Left lung (tissue), 4 donors: ENCODE measurements at regions not wholly inside any gene's neighbourhood (a gene's known extent, or its start where the extent isn't known, plus 50 kb on each side); places are given as distances from the start of the nearest gene placed in this dataset.

Source experiments
- ATAC-seq: fragments of 200-7000 bp; cut with Tn5 transposase; one replicate; pipeline ENCODE4 v1.9.1; 2020; ENCODE audit warnings: moderate library complexity
- DNase-seq, 4 donors: peaks; one replicate each; pipeline ENCODE4 v3.0.0-alpha.2; 2013 to 2020
- H3K27ac ChIP-seq, 2 donors: fragments of 200-600 bp; sonication (generic) in 1 of 2; one replicate each; pipeline versions ENCODE4 v1.5.0 to v1.8.0; 2020 to 2021
- H3K27me3 ChIP-seq, 2 donors: fragments of 200-600 bp; sonication (generic) in 1 of 2; one replicate each; pipeline versions ENCODE4 v1.5.0 to v1.8.0; 2020 to 2021
- H3K36me3 ChIP-seq, 2 donors: fragments of 200-600 bp; sonication (generic) in 1 of 2; one replicate each; pipeline versions ENCODE4 v1.5.0 to v1.8.0; 2020 to 2021
- H3K4me1 ChIP-seq, 2 donors: fragments of 200-600 bp; one replicate each; pipeline ENCODE4 v1.8.0; 2021
- H3K4me3 ChIP-seq, 2 donors: fragments of 200-600 bp; sonication (generic) in 1 of 2; one replicate each; pipeline versions ENCODE4 v1.5.0 to v1.8.0; 2020 to 2021; ENCODE audit warnings: mild to moderate bottlenecking in 1 of 2
- H3K9me3 ChIP-seq, 2 donors: fragments of 200-600 bp; sonication (generic) in 1 of 2; one replicate each; pipeline versions ENCODE4 v1.5.0 to v1.8.0; 2020 to 2021
- CTCF ChIP-seq, 2 donors: fragments of 200-600 bp; sonication (generic) in 1 of 2; IDR thresholded peaks; one replicate each; pipeline versions ENCODE4 v1.5.0 to v1.8.0; 2021; ENCODE audit warnings: antibody characterized with exemption in 2 of 2
- intact Hi-C, 2 donors: fragments of 100-400 bp; cut with DNase I; formaldehyde crosslinking; loops; one replicate each; pipeline versions ENCODE4 v1.11.2 to v1.14.2; 2022
- donor health status: DM: no; HTN: yes; CAD: no.
- donor health status: DM: no; HTN: no; CAD: no.

- ATAC-seq (no peak), DNase-seq (no peak)
- no peak overlapping the region for H3K27ac ChIP-seq
- intact Hi-C loops, result no loop called here
- H3K4me3 ChIP-seq, result no peak overlapping the region
- H3K9me3 ChIP-seq, result peaks cover 0 to 10% of the 10 kb centered on the region in 2 donors
- H3K27me3 ChIP-seq, result no peaks in the 10 kb centered on the region
- H3K4me1 ChIP-seq, result peaks cover 0 to 18% of the 10 kb centered on the region in 2 donors
- H3K36me3 ChIP-seq, result no peaks in the 10 kb centered on the region
- no peak for TF ChIP-seq CTCF (IDR thresholded peaks at IDR 0.05)
Observed at GRCh38 chr9:108789742-108790141, 66.0 kb downstream of the ACTL7B start.

- H3K4me3 ChIP-seq, result no peak overlapping the region
- H3K27me3 ChIP-seq, result no peaks in the 10 kb centered on the region
- H3K4me1 ChIP-seq, result peaks cover 0 to 32% of the 10 kb centered on the region in 2 donors
- H3K9me3 ChIP-seq, result peaks cover 0 to 6% of the 10 kb centered on the region in 2 donors
- DNase-seq, result no peak
- no peaks in the 10 kb centered on the region for H3K36me3 ChIP-seq
- no peak for ATAC-seq
- intact Hi-C loops, result no loop called here
- no peak overlapping the region for H3K27ac ChIP-seq
- no peak for TF ChIP-seq CTCF (IDR thresholded peaks at IDR 0.05)
Observed at GRCh38 chr9:108787690-108788048, 68.1 kb downstream of the ACTL7B start.

GRCh38 chr9:108786901-108787689 lies 68.7 kb downstream of the ACTL7B start:
- H3K27me3 ChIP-seq, result no peaks in the 10 kb centered on the region
- DNase-seq (no peak), ATAC-seq (no peak)
- peaks cover 0 to 2% of the 10 kb centered on the region in 2 donors for H3K9me3 ChIP-seq
- TF ChIP-seq CTCF (IDR thresholded peaks at IDR 0.05), result no peak
- no peak overlapping the region for H3K4me3 ChIP-seq
- intact Hi-C loops, result no loop called here
- no peak overlapping the region for H3K27ac ChIP-seq
- peaks cover 0 to 32% of the 10 kb centered on the region in 2 donors for H3K4me1 ChIP-seq
- H3K36me3 ChIP-seq, result no peaks in the 10 kb centered on the region

- H3K4me1 ChIP-seq, result peaks cover 0 to 36% of the 10 kb centered on the region in 2 donors
- H3K9me3 ChIP-seq, result peaks cover 0 to under 1% of the 10 kb centered on the region in 2 donors
- H3K36me3 ChIP-seq, result no peaks in the 10 kb centered on the region
- no peaks in the 10 kb centered on the region for H3K27me3 ChIP-seq
- no peak for DNase-seq
- no peak for ATAC-seq
- no peak for TF ChIP-seq CTCF (IDR thresholded peaks at IDR 0.05)
- intact Hi-C loops, result no loop called here
- H3K27ac ChIP-seq, result no peak overlapping the region
- H3K4me3 ChIP-seq, result no peak overlapping the region
Observed at GRCh38 chr9:108786322-108786721, 69.5 kb downstream of the ACTL7B start.

GRCh38 chr9:108784998-108785397 lies 70.8 kb downstream of the ACTL7B start:
- Histone ChIP-seq H3K4me3 (no peak overlapping the region), H3K9me3 (no peaks in the 10 kb centered on the region), H3K4me1 (peaks cover 0 to 48% of the 10 kb centered on the region in 2 donors), H3K27ac (peak overlapping the region in 1 of 2 donors; percentile 2), H3K27me3 (peaks cover 0 to 2% of the 10 kb centered on the region in 2 donors), H3K36me3 (no peaks in the 10 kb centered on the region)
- intact Hi-C loops, result no loop called here
- no peak for TF ChIP-seq CTCF (IDR thresholded peaks at IDR 0.05)
- no peak for DNase-seq
- ATAC-seq, result peak; percentile 29
